GM21390 (cell line): ENCODE measurements at regions not wholly inside any gene's neighbourhood (a gene's known extent, or its start where the extent isn't known, plus 50 kb on each side); places are given as distances from the start of the nearest gene placed in this dataset.

ENCODE experiments used
- ATAC-seq: cut with Tn5 transposase; IDR thresholded peaks from one replicate; pipeline ENCODE4 v1.9.1; 2021; ENCODE audit not compliant: unreplicated experiment

DNA sequence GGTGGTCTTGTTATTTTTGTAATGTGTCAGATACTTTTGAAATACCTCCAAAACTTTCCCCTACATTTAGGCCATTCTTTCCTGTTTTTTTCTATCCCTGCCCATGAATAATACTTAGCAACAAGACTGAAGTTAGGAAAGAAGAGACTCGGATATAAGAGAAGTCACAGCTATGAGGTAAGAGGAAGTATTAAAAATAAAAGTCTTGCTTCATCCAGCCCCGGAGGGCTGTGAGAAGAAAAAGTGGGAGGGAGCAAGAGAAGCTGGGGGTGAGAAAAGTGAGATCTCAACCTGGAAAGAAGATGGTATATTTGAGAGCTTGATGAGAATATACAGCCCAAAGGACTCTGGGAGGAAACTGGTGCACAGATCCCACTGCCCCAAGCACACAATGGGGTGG lies 213.5 kb upstream of the CDIN1 start:
- ATAC-seq: no peak

DNA sequence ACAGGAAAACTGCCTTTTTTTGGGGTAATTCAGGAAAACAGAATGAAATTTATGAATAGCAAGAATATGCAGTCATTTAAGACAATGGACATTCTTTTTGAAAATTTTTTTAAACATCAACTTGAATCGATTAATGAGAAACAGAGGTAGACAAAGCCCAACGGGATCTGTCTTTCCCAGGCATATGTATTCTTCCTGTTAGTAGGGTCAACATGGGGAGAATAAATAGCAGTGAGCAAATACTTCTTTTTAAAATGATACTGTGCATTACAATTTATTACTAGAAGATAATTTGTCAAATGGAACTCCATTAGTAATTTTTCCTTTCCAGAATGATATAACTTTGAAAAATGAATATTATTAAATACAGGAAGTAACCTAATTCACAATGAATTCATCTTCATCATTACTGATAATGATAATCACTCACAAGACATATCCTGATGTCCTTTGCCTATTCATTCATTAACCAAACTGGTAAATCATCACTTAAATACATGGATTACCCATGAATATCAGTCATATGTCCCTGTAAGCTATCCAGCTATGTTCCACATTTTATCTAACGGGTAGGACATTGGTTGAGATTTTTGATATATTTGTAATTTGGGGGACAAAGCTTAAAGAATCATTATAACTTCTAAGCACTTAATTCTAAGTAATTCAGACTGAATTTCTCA lies 209.2 kb upstream of the CDIN1 start:
- no peak for ATAC-seq

DNA sequence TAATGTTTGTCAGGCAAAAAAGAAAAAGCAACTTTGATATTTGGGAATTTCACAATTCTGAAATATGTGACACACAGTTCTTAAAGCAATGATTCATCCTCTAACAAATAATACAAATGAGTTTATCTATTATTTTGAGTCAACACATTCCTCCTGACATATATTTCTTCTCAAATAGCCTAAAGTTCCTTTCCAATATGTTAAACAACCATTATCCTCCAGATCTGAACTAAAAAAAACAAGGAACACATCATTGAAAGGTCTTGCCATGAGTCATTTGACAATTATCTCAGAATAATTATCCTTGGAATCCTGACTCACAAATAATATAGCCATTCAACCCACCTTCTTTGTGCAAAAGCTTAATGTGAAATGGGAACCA lies 208.7 kb upstream of the CDIN1 start:
- no peak for ATAC-seq

DNA sequence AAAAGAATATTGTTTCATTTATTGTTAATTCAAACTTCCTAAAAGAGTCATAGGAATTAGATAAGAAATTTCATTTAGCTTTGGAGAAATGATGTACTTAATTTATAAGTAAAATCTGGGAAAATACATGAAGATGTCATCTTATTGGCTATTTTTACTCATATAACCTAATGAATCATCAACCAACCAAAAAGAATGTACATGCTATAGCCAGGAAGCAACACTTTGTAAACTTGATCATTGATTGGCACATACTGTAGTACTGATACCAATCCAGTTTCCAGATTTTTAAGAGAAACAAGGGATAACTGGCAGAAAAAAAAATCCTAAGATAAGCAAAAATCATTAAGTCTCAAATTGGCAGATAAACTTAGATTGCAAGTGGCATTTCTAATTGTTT lies 207.9 kb upstream of the CDIN1 start:
- no peak for ATAC-seq

DNA sequence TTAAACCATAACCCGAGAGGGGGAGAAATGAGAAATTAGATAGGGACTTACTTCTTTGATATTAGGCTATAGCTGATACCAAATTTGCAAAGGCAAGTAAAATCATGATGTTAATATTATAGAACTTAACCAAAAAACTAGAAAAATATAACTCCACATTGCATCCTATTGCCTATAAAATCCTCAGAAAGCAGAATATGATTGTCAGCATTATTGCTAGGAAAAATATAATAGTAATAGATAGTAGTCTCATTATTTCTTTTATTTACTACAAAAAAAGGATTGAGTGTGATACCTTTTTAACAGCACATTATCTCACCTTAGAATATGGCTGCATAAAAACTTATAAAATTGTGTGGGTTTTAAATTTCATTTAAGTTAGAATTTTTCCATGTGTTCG lies 206.5 kb upstream of the CDIN1 start:
- no peak for ATAC-seq

DNA sequence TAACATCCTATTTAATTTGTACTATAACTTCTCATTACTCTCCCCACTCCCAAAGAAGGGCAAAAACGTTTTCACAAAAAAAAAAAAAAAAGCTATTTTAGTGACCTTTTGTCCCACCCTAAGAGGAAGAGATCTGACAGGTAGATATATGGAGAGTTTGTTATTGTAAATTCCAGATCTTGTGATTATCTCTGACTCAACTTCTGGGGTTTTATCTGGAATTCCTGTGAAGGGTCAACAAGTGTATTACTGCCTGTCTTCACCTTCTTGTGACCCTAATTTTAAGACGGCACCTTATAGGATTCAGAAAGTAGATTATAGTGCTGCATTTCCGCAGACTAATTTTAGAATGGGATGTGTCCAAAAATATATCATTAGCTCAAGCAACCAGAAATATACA lies 205.9 kb upstream of the CDIN1 start:
- ATAC-seq: no peak

DNA sequence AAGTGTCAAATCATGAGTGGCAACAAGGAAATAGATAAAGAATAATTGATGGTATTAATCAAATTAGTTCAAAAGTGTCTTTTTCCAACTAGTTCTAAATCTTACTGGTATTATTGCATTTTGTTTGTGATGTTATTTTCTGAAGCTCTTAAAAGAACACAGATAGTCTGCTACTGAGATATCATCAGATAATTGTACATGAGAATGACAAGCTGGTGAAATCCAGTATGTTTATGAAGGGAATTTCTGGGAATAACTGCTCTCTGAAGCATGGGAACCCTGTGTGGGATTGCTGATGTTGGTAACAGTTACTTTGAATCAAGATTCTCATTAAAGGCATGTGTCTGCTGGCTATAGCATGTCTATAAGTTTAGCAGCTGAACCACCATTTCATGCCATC lies 190.3 kb upstream of the CDIN1 start:
- ATAC-seq: no peak

DNA sequence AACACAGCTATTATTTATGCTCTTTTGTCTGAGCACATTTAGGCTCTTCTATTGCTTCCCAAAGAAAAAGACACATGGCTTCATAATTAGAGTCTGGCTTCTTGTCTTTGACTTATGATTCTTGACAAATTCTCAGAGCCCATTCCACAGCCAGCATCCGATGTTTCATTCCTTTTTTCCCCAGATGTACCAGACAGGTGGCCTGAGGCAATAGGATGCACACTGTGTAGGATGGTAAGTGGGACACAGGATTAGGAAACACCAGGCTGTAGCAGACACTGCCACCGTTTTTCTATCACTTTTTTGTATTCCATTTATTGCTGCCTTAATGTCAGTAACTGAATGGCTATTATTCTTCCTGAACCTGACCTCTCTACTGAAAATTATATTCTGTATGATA lies 188.9 kb upstream of the CDIN1 start:
- no peak for ATAC-seq

DNA sequence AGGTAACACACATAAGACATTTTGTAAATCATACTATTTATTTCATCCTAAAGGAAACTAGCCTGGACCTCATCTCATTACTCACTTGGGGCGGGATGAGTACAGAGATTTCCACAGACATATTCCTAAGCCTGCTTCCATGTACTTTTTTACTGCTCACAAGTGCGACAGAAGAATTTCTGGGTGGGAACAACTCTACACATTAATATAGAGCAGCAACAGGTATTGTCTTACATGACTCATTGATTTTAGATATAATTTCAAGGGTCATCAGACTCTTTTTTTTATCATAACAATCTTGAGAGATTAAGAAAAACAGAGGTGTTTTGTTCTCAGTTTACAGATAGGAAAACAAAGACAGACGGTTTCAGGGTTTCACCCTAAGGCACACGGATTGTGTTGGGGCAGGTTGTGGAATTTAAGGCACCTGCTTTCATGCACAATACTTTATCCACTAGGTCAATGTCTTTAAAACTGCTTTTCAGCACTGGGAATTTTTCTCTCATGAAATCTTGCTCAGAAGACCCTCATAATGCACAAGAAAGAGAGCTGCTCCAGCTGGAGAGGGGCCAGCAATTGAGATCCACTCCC lies 186.7 kb upstream of the CDIN1 start:
- no peak for ATAC-seq

DNA sequence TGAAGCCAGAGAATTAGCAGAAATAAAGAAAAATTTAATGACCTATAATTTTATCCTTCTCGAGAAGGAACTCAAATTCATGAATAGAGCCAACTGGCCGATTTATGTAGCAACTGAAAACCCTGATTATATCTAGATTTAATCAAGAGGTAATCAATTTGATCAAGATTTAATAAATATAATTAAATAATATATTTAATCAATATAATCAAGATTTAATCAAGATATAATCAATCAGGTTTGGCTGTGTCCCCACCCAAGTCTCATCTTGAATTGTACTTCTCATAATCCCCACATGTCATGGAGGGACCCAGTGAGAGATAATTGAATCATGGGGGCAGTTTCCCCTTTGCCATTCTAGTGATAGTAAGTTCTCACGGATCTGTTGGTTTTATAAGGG lies 181.2 kb upstream of the CDIN1 start:
- ATAC-seq: no peak

DNA sequence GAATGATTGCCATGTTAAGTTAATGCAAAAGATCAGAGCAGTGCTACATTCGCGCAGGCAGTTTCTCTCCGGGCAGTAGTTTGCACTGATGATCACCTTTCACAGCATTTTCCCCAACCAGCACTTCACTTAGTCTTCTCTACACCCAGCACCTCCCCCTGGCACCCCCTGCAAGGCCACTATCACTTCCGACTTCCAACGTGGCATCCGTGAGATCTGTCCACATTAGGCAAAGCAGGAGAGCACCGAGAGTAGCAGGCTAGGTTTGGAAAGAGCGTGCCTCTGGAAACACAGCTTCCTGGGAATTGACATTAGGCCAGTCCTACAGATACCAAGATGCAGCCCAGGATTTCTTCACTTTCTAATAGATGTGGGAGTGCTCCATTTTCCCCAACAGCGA lies 180.2 kb upstream of the CDIN1 start:
- no peak for ATAC-seq

DNA sequence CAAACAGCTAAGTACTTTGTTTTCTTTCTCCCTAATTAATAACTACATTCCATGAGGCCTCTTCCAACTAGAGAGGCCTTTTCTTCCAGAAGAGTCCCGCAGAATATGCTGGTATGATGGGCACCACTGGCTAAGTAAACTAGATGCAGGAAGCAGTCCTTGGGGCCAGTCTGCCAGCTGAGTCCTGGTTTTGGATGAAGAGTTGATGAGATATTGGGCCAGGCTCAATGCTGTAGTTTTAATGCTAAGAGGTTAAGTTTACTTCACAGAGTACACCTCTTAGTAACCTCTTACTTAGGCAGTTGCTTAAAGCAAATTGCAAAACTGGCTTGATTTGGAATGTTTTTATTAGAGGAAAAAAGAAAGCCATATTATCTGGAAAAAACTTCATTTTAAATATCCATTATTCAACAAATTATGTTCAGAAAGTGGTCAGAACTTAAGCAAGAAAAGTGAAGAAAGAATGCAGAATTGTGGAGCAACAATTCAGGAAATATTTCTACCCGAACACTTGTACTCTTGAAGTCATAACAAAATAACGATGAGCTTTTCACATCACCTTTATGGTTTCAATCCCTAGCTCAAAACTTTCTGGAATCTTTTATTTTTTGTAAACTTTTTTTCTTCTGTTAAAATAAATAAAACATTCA lies 178.4 kb upstream of the CDIN1 start:
- no peak for ATAC-seq

DNA sequence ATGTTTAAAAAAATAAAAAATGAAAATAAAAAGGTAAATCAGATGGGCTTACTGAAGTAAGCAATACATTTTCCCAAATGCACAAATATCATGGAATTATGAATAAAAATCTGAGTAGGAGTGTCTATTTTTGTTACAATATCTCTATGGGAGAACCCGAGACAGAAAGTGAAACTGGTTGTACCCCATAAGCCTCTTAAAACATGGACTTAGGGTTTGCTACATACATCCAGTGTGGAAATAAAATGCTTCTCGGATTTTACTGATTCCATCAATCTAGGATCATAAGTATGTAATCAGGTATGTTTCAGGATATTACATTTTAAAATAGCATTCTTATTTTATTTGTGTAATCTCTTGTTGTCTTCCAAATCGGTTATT lies 177.8 kb upstream of the CDIN1 start:
- no peak for ATAC-seq

DNA sequence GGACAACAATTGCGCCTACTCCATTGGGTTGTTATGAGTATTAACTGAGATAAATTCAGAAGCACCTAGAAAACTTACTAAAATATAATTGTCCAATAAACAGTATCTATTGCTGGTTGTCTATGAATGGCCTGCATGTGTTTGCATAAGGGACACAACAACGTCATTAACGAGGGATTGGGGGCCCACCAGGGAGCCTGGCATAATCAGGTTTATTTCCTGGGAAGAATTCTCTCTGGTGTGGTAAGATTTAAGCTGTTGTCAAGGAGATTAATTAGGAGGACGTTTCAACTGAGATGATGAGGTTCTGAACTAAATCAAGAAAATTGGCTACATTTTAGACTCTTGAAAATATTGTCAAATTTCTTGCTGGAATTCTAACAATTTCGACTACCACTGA lies 176.1 kb upstream of the CDIN1 start:
- no peak for ATAC-seq

DNA sequence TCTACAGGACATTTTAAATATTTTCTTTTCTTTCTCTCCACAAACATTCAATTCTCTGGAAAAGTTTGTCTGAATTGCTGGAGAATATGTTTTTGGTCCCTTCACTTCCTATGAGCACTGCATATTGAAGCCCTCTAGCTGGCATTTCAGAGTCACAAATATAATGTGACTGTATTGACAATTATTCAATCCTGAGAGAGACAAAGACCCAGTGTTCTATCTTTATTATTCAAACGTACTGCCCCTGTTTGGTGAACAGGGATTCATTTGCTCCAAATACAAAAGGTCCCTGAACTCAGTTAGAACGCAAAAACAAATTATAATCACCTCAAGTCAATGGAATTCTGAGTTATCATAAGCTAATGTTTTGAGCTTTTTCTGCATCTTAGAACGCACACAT lies 173.1 kb upstream of the CDIN1 start:
- no peak for ATAC-seq

DNA sequence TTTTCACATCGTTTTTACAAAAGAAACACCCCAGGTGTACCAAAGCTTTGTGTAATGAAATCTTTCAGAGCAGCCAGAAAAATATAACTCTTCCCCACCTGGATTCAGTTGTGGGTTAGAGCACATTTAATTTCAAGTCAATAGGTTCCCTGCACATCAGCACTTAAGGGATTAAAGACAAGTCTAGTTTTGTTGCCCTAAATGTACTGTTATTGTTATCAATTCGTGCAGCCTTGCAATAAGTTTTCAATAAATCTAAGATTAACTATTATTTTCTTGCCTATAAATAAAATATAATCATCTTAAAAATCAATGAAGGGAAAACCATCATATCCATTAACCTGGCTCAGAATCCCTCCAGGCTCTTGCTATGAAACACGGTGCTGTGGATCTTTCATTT lies 172.5 kb upstream of the CDIN1 start:
- no peak for ATAC-seq

DNA sequence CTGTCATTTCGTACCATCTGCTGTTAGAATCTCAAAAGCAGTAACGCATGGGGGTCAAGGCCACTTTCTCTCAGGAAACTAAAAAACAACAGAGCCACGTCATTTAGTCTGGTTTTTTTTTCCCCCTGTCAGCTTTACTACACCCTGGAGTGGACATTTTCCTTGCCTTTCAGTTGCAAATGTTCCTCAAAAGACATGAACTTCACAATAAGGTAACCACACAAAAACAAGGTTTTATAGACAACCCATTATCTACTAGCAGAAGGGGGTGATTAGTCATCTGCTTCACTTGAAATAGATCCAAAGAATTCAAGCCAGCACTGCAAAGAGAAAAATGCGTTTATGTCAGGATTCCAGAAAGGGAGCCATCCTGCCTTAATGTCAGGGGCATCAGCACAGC lies 171.8 kb upstream of the CDIN1 start:
- ATAC-seq: no peak

DNA sequence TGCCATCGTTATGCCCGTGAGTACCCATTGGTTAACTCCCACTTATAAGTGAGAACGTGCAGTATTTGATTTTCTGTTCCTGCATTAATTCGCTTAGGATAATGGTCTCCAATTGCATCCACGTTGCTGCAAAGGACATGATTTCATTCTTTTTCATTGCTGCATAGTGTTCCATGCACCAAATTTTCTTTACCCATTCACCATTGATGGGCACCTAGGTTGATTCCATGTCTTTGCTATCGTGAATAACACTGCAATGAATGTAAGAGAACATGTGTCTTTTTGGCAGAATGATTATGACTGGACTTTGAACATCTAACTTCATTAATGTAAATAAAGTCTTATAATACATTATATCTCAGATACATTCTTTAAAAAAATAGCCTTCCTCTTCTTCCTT lies 169.6 kb upstream of the CDIN1 start:
- ATAC-seq: no peak

DNA sequence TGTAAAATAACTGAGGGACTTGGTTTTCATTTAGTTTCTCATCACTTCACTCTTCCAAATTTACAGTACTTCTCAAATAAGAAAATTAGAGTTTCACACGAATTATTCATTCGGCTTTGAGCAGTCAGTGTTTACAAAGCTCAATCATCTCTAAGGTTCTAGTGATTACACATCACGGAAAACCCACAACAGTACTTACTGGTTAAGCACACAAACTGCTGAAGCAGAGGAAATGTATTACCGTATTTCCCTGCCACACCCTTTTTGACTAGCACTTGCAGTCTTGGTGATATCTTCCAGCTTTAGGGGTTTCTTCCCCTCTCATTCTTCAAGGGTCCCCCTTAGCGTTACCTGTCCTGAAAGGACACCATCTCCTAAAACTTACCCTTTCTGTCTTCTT lies 164.8 kb upstream of the CDIN1 start:
- no peak for ATAC-seq

DNA sequence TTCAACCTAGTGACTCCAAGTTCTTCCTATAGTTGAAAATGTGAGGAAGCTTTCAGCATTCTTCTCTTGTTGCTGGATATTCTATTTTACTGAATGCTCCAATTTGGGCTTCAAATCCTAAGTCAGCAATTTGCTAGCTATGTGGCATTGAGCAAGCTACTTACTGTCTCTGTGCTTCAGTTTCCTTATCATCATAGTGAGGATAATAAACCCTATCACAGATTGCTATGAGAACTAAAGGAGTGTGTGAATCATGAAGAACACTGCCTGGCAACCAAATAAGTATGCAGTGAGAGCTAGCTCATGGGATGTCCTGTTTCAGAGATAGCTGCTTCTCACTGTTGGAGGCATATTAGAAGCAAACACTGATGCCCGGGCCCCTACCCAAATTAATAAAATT lies 163.8 kb upstream of the CDIN1 start:
- ATAC-seq: no peak

DNA sequence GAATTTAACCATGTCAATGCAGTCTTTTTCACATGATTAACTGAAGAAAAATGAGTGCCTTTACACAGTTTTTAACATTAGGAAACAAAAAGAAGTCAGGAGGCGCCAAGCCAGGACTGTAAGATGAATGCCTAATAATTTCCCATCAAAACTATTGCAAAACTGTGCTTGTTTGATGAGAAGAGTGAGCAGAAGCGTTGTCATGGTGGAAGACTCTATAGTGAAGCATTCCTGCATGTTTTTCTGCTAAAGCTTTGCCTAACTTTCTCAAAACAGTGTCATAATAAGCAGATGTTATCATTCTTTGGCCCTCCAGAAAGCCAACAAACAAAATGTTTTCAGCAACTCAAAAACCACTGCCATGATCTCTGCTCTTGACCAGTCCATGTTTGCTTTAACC lies 156.8 kb upstream of the CDIN1 start:
- no peak for ATAC-seq

DNA sequence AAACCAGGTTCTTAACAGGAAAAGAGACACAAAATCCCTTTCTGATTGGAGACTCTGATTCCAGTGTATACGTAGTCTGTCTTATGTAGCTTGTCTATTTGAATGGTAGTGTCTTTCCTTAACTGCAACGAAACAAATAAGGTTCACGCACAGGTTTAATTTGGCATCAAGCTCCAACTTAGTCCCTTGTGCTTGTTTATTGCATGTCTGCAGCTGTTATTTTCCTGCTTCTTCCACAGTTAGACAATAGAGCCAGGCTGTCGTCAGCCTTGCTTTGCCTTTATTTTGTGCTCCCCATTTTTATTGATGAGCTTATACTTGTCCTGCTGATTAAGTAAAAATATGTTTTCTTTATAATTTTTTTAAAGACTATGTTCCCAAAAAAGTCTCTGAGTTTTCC lies 152.7 kb upstream of the CDIN1 start:
- no peak for ATAC-seq
